Heart left ventricle (tissue), 16 donors: ENCODE measurements at regions not wholly inside any gene's neighbourhood (a gene's known extent, or its start where the extent isn't known, plus 50 kb on each side); places are given as distances from the start of the nearest gene placed in this dataset.

Source experiments
- ATAC-seq, 4 donors: fragments of 200-7000 bp; cut with Tn5 transposase; one replicate each; pipeline ENCODE4 v1.9.1; 2020 to 2022; ENCODE audit warnings: moderate library complexity in 4 of 4, mild to moderate bottlenecking in 3 of 4, moderate number of reproducible peaks in 1 of 4
- DNase-seq, 5 donors: peaks; one replicate each; pipeline ENCODE4 v3.0.0-alpha.2; 2020
- H3K27ac ChIP-seq, 12 donors: fragments of 200-600 bp; sonication (generic) in 4 of 12; one replicate each; pipeline versions ENCODE4 v1.5.0 to v1.8.0; 2016 to 2022; ENCODE audit warnings: mild to moderate bottlenecking in 2 of 12
- H3K27me3 ChIP-seq, 9 donors: fragments of 200-600 bp; sonication (generic) in 2 of 9; one replicate each; pipeline versions ENCODE4 v1.5.1 to v1.8.0; 2016 to 2022; ENCODE audit warnings: mild to moderate bottlenecking in 3 of 9
- H3K36me3 ChIP-seq, 9 donors: fragments of 200-600 bp; sonication (generic) in 2 of 9; one replicate each; pipeline versions ENCODE4 v1.5.0 to v1.8.0; 2018 to 2022; ENCODE audit warnings: mild to moderate bottlenecking in 2 of 9
- H3K4me1 ChIP-seq, 12 donors: fragments of 200-600 bp; sonication (generic) in 4 of 12; one replicate each; pipeline versions ENCODE4 v1.5.0 to v1.8.0; 2016 to 2022; ENCODE audit warnings: mild to moderate bottlenecking in 3 of 12
- H3K4me3 ChIP-seq, 12 donors: fragments of 200-600 bp; sonication (generic) in 4 of 12; one replicate each; pipeline versions ENCODE4 v1.5.0 to v1.8.0; 2017 to 2022; ENCODE audit warnings: mild to moderate bottlenecking in 9 of 12, moderate library complexity in 4 of 12
- H3K9me3 ChIP-seq, 12 donors: fragments of 200-600 bp; sonication (generic) in 4 of 12; one replicate each; pipeline versions ENCODE4 v1.5.0 to v1.8.0; 2016 to 2022; ENCODE audit warnings: mild to moderate bottlenecking in 1 of 12
- POLR2A ChIP-seq, 2 donors: fragments of 450-650 bp; IDR thresholded peaks; one replicate each; pipeline ENCODE4 v1.6.1; 2017; ENCODE audit warnings: antibody characterized with exemption in 2 of 2, mild to moderate bottlenecking in 2 of 2, moderate library complexity in 2 of 2
- WGBS, 4 donors: extraction: QIAGEN DNeasy Blood & Tissue Kit in 2 of 4; methylation state at CpG; one replicate each; pipeline versions ENCODE4 v1.1.5 to v1.1.7; 2013 to 2018; 5-methylcytosine and 5-hydroxymethylcytosine counted together
- intact Hi-C, 10 donors: fragments of 100-400 bp; cut with DNase I; formaldehyde crosslinking; loops; one replicate each; pipeline versions ENCODE4 v1.11.1 to v1.14.2; 2022
- TF ChIP-seq, protein P1 (sequence below), 12 donors: fragments of 200-600 bp; sonication (generic) in 4 of 12; IDR thresholded peaks; one replicate each; pipeline versions ENCODE4 v1.5.0 to v1.8.0; 2018 to 2022; ENCODE audit warnings: antibody characterized with exemption in 12 of 12, mild to moderate bottlenecking in 5 of 12
- donor health status: ischemic (EF 13 %, LVEDD 7.1; RV severe dilation, severe dysfunction).
- donor health status: healthy with polysubstance abuse.
- donor health status: DM: no; HTN: yes; CAD: no.
- donor health status: DM: no; HTN: no; CAD: no.
- donor health status: ischemic (EF 25% LVEDD 6.9; RV normal size, moderate dysfunction).
- donor health status: ischemic (EF 25% LVEDD 5.7; RV mildly dilated, moderate dysfunction).
- donor health status: healthy.
- donor health status: DM: yes; HTN: yes; CAD: no.
- donor health status: ischemic (EF 35%, LVEDD 5.7; RV mildly dilated, moderate dysfunction).
- donor health status: nonischemic (EF 11% LVEDD 7.7; RV severe dilation, severe dysfunction).
- donor health status: DM: yes; HTN: yes; CAD: no.
- donor health status: PGD.
- donor health status: ischemic (EF 29% LVEDD 5.4; RV normal size, mild dysfunction).
- donor health status: nonischemic (EF 23%, LVEDD 6.1; RV moderate dilation, normal function).

- intact Hi-C loops = no loop called here
- DNase-seq = no peak
- WGBS, 4 donors = 62 to 65% (median 63%) methylated on average over 4 of the region's 4 CpGs
- H3K36me3 ChIP-seq = no peaks in the 10 kb centered on the region
- TF ChIP-seq, protein P1, sequence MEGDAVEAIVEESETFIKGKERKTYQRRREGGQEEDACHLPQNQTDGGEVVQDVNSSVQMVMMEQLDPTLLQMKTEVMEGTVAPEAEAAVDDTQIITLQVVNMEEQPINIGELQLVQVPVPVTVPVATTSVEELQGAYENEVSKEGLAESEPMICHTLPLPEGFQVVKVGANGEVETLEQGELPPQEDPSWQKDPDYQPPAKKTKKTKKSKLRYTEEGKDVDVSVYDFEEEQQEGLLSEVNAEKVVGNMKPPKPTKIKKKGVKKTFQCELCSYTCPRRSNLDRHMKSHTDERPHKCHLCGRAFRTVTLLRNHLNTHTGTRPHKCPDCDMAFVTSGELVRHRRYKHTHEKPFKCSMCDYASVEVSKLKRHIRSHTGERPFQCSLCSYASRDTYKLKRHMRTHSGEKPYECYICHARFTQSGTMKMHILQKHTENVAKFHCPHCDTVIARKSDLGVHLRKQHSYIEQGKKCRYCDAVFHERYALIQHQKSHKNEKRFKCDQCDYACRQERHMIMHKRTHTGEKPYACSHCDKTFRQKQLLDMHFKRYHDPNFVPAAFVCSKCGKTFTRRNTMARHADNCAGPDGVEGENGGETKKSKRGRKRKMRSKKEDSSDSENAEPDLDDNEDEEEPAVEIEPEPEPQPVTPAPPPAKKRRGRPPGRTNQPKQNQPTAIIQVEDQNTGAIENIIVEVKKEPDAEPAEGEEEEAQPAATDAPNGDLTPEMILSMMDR (IDR thresholded peaks at IDR 0.05) = no peak
- no peak for TF ChIP-seq POLR2A (IDR thresholded peaks at IDR 0.05)
- no peaks in the 10 kb centered on the region for H3K9me3 ChIP-seq
- H3K4me3 ChIP-seq = no peak overlapping the region
- H3K4me1 ChIP-seq = peaks cover 0 to 15% (median 0%) of the 10 kb centered on the region in 12 donors
- ATAC-seq = no peak
- no peaks in the 10 kb centered on the region for H3K27me3 ChIP-seq
- no peak overlapping the region for H3K27ac ChIP-seq
These were observed 179.8 kb upstream of the UBL3 start for GRCh38 chr13:30030141-30030750.

DNA sequence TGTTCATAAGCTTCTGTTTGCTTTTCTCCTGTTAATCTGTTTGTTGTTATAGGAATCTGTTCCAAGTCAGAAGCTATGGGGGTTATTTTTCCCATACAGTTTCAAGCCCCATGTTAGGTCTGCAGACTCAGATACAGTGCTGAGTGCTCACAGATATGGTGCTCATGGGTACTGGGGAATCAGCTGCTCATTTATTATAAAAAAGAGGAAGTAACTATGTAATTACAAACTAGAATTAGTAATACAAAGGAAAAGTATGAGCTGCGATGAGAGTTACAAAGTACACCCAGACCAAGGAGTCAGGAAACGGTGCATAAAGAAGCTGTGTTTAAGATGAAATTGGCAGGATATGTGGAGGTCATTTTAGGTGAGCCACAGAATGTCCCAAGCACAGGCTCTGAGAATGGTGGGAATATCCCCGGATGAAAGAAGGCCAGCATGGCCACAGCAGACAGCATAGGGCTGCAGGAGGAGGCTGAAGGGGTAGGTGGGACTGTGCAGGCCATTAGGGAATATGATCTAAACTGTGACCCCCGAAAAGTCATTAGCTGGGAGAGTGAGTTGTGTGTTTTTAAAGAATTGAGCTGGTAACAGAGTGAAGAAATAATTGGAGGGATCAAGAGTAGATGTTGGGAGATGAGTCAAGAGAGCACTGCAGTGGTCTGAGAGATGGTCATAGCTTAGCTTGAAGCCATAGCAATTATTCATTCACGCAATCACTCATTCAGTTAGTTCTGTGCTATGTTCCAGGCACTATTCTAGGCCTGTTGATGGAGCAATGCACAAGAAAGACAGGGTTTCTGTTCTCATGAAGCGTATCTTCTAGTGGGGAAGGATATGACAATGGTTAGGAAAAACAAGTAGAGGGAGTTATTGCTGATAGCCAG is 177.4 kb upstream of the UBL3 start:
- DNase-seq (no peak), ATAC-seq (no peak)
- TF ChIP-seq, protein P1 (IDR thresholded peaks at IDR 0.05) = no peak
- no peak for TF ChIP-seq POLR2A (IDR thresholded peaks at IDR 0.05)
- H3K36me3 ChIP-seq = no peaks in the 10 kb centered on the region
- H3K4me3 ChIP-seq = no peak overlapping the region
- WGBS, 4 donors = 73 to 79% (median 75%) methylated on average over 6 of the region's 6 CpGs
- no peaks in the 10 kb centered on the region for H3K27me3 ChIP-seq
- no peaks in the 10 kb centered on the region for H3K9me3 ChIP-seq
- H3K4me1 ChIP-seq = no peaks in the 10 kb centered on the region
- no peak overlapping the region for H3K27ac ChIP-seq
- intact Hi-C loops = no loop called here

- H3K27me3 ChIP-seq = no peaks in the 10 kb centered on the region
- H3K4me3 ChIP-seq = no peak overlapping the region
- H3K9me3 ChIP-seq = no peaks in the 10 kb centered on the region
- ATAC-seq = no peak
- no peaks in the 10 kb centered on the region for H3K36me3 ChIP-seq
- no peak for DNase-seq
- H3K27ac ChIP-seq = no peak overlapping the region
- WGBS, 4 donors = 86 to 95% (median 92%) methylated on average over 5 of the region's 5 CpGs
- intact Hi-C loops = no loop called here
- H3K4me1 ChIP-seq = no peaks in the 10 kb centered on the region
- TF ChIP-seq POLR2A (IDR thresholded peaks at IDR 0.05) = no peak
- TF ChIP-seq, protein P1 (IDR thresholded peaks at IDR 0.05) = no peak
These were observed 176.5 kb upstream of the UBL3 start for GRCh38 chr13:30026909-30027308.

- intact Hi-C loops = no loop called here
- ATAC-seq (no peak), DNase-seq (no peak)
- Histone ChIP-seq H3K4me3 (no peak overlapping the region), H3K27me3 (no peaks in the 10 kb centered on the region), H3K27ac (no peak overlapping the region), H3K36me3 (no peaks in the 10 kb centered on the region), H3K4me1 (no peaks in the 10 kb centered on the region), H3K9me3 (no peaks in the 10 kb centered on the region)
- 74 to 80% (median 77%) methylated on average over 5 of the region's 5 CpGs for WGBS, 4 donors
- TF ChIP-seq, protein P1 (IDR thresholded peaks at IDR 0.05) = no peak
- no peak for TF ChIP-seq POLR2A (IDR thresholded peaks at IDR 0.05)
These were observed 175.7 kb upstream of the UBL3 start for GRCh38 chr13:30026093-30026492.
